HepG2 (cell line): ENCODE measurements at regions not wholly inside any gene's neighbourhood (a gene's known extent, or its start where the extent isn't known, plus 50 kb on each side); places are given as distances from the start of the nearest gene placed in this dataset.

Experiments
- FOXJ3 ChIP-seq: sonication (generic); formaldehyde crosslinking; IDR thresholded peaks from 2 replicates; pipeline ENCODE4 v1.4.0; 2020; ENCODE audit warnings: missing genetic modification reagents, mild to moderate bottlenecking, borderline replicate concordance
- RBFOX2 ChIP-seq: fragments of 200-400 bp; formaldehyde crosslinking; IDR thresholded peaks from 2 replicates; pipeline ENCODE4 v1.6.1; 2017; ENCODE audit warnings: low read depth, mild to moderate bottlenecking, low read length
- RXRA ChIP-seq: sonication (generic); formaldehyde crosslinking; IDR thresholded peaks from 2 replicates; pipeline ENCODE4 v1.5.1; 2020; ENCODE audit warnings: missing genetic modification reagents
- ZBTB40 ChIP-seq, 2 experiments: fragments of 450-650 bp in 1 of 2; sonication (generic) in 1 of 2; formaldehyde crosslinking in 1 of 2; IDR thresholded peaks; 2 replicates each; pipeline versions ENCODE4 v1.6.1 to v1.8.0; 2016 to 2022; ENCODE audit warnings: antibody characterized with exemption in 1 of 2, mild to moderate bottlenecking in 1 of 2, missing genetic modification reagents in 1 of 2
- ZFP36 ChIP-seq: fragments of 150-350 bp; IDR thresholded peaks from 2 replicates; pipeline ENCODE4 v1.6.1; 2018; ENCODE audit warnings: borderline replicate concordance, low read length, low read depth; ENCODE audit not compliant: partially characterized antibody
- ZFP90 ChIP-seq: sonication (generic); formaldehyde crosslinking; IDR thresholded peaks from 2 replicates; pipeline ENCODE4 v1.8.0; 2022; ENCODE audit warnings: missing genetic modification reagents, mild to moderate bottlenecking, inconsistent platforms, borderline replicate concordance
- ZKSCAN8 ChIP-seq: IDR thresholded peaks from 2 replicates; pipeline ENCODE4 v1.6.1; 2016; ENCODE audit warnings: borderline replicate concordance, missing genetic modification reagents, missing compliant biosample characterization
- ZNF512 ChIP-seq: sonication (generic); formaldehyde crosslinking; IDR thresholded peaks from 2 replicates; pipeline ENCODE4 v1.4.0; 2020; ENCODE audit warnings: mild to moderate bottlenecking, missing genetic modification reagents

- TF ChIP-seq ZKSCAN8, result no peak
- TF ChIP-seq ZFP36, result no peak
- no peak for TF ChIP-seq ZNF512 (CRISPR knock-in tag)
- no peak for TF ChIP-seq FOXJ3 (CRISPR knock-in tag)
- no peak for TF ChIP-seq RBFOX2
- TF ChIP-seq RXRA (CRISPR knock-in tag), result no peak
- TF ChIP-seq ZBTB40 (IDR thresholded peaks at IDR 0.05), result no peak
- no peak for TF ChIP-seq ZBTB40 (CRISPR knock-in tag; IDR thresholded peaks at IDR 0.05)
- no peak for TF ChIP-seq ZFP90 (CRISPR knock-in tag)
These were observed 216.5 kb upstream of the BTG1 start for GRCh38 chr12:92362126-92362525.
